Keratinocyte (primary cell): ENCODE measurements at regions not wholly inside any gene's neighbourhood (a gene's known extent, or its start where the extent isn't known, plus 50 kb on each side); places are given as distances from the start of the nearest gene placed in this dataset.
"Not testable (repeated sequence)": the region's sequence is repeated elsewhere in the genome, so short reads cannot be mapped to it uniquely, and the experiment has no call there.

Experiments
- DNase-seq: peaks from one replicate; pipeline ENCODE4 v3.0.0-alpha.2; 2011; ENCODE audit warnings: low read depth, missing footprints, low spot score
- FAIRE-seq: peaks from 2 replicates; lab custom pipeline; 2011; peaks lifted over from hg19 to GRCh38; lab: Jason Lieb, UNC
- H2AFZ ChIP-seq: 2 replicates; pipeline ENCODE4 v1.6.0; 2012; ENCODE audit warnings: low read length, control low read depth, inconsistent platforms; ENCODE audit not compliant: control insufficient read depth
- H3K27ac ChIP-seq: 2 replicates; pipeline ENCODE4 v1.5.1; 2011; ENCODE audit warnings: low read length; ENCODE audit not compliant: control insufficient read depth, insufficient read depth
- H3K27me3 ChIP-seq: 3 replicates; pipeline ENCODE4 v1.6.0; 2011; ENCODE audit warnings: low read length; ENCODE audit not compliant: control insufficient read depth, insufficient read depth; ENCODE audit errors: extremely low read depth
- H3K36me3 ChIP-seq, 2 experiments: 2 replicates in 1 of 2; 3 replicates in 1 of 2; pipeline ENCODE4 v1.5.1; 2011; ENCODE audit warnings: low read length in 2 of 2, mild to moderate bottlenecking in 1 of 2; ENCODE audit not compliant: control insufficient read depth in 2 of 2, insufficient read depth in 2 of 2; ENCODE audit errors: extremely low read depth in 1 of 2
- H3K4me1 ChIP-seq: 3 replicates; pipeline ENCODE4 v1.5.1; 2011; ENCODE audit warnings: low read length; ENCODE audit not compliant: control insufficient read depth, insufficient read depth; ENCODE audit errors: extremely low read depth
- H3K4me2 ChIP-seq: 3 replicates; pipeline ENCODE4 v1.6.0; 2011; ENCODE audit warnings: low read depth, low read length; ENCODE audit not compliant: control insufficient read depth, insufficient read depth; ENCODE audit errors: extremely low read depth
- H3K4me3 ChIP-seq, 3 experiments: fragments of 200-600 bp in 1 of 3; sonication (generic) in 1 of 3; 2 replicates in 2 of 3; 3 replicates in 1 of 3; pipeline ENCODE4 v1.5.1; 2011 to 2016; ENCODE audit warnings: low read length in 3 of 3, mild to moderate bottlenecking in 3 of 3, control low read depth in 2 of 3, inconsistent platforms in 1 of 3, low read depth in 1 of 3, mixed read lengths in 1 of 3, mixed run types in 1 of 3, moderate library complexity in 1 of 3; ENCODE audit not compliant: control insufficient read depth in 2 of 3, insufficient read depth in 2 of 3; ENCODE audit errors: extremely low read depth in 1 of 3
- H3K79me2 ChIP-seq: 2 replicates; pipeline ENCODE4 v1.6.0; 2012; ENCODE audit warnings: low read length; ENCODE audit not compliant: control insufficient read depth, insufficient read depth
- H3K9ac ChIP-seq: 3 replicates; pipeline ENCODE4 v1.6.0; 2011; ENCODE audit warnings: low read length; ENCODE audit not compliant: control insufficient read depth, insufficient read depth; ENCODE audit errors: extremely low read depth
- H3K9me1 ChIP-seq: 3 replicates; pipeline ENCODE4 v1.6.0; 2011; ENCODE audit warnings: low read length; ENCODE audit not compliant: control insufficient read depth, insufficient read depth; ENCODE audit errors: extremely low read depth
- H3K9me3 ChIP-seq: 2 replicates; pipeline ENCODE4 v1.5.1; 2012; ENCODE audit warnings: low read depth, low read length; ENCODE audit not compliant: control insufficient read depth
- H4K20me1 ChIP-seq: 3 replicates; pipeline ENCODE4 v1.6.0; 2011; ENCODE audit warnings: low read length; ENCODE audit not compliant: control insufficient read depth, insufficient read depth; ENCODE audit errors: extremely low read depth
- EZH2 ChIP-seq: IDR thresholded peaks from one replicate; pipeline ENCODE4 v1.6.1; 2012; ENCODE audit warnings: inconsistent platforms, mild to moderate bottlenecking, low read length, moderate library complexity
- dilution Hi-C: fragments of 300-500 bp; cut with MboI; formaldehyde crosslinking; loops from one replicate; pipeline ENCODE4 v1.7.0; 2020; ENCODE audit warnings: low sequenced_read_pairs; ENCODE audit not compliant: extremely low pct_ligation_motif_present
- TF ChIP-seq, protein P1 (sequence below), 3 experiments: IDR thresholded peaks in 1 of 3; conservative IDR thresholded peaks in 1 of 3; optimal IDR thresholded peaks in 1 of 3; 2 replicates in 2 of 3; 3 replicates in 1 of 3; pipeline versions ENCODE3 to v1.5.1; 2011; ENCODE audit warnings: low read length in 3 of 3, mild to moderate bottlenecking in 3 of 3, moderate library complexity in 2 of 3, control low read depth in 1 of 3, inconsistent platforms in 1 of 3; ENCODE audit not compliant: insufficient read depth in 2 of 3; ENCODE audit errors: extremely low read depth in 1 of 3

DNA sequence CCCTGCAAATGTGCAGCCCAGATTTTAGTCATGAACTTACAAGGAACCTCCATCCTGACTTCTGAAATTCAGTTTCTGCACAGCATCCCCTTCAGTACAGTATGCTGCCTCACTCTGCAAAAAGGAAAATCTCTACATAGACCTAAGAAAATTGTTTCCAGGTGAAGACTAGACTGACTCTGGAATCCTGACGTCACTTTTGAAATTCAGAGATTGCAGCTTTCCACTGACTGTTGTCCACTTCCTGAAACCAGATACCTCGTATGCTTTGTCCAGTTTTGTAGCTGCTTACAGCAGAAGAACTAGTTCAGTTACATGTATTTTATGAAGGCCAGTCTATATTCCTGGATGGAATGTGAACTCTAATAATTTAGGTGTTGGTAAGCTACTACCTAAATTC lies 629.3 kb upstream of the ST8SIA4 start:
- H3K27ac ChIP-seq: no peak overlapping the region
- no peaks in the 10 kb centered on the region for H3K4me1 ChIP-seq
- dilution Hi-C loops: no loop called here
- DNase-seq: no peak
- H3K9me3 ChIP-seq: no peaks in the 10 kb centered on the region
- H3K79me2 ChIP-seq: no peaks in the 10 kb centered on the region
- H3K4me3 ChIP-seq: no peak overlapping the region
- TF ChIP-seq EZH2: no peak
- TF ChIP-seq, protein P1, sequence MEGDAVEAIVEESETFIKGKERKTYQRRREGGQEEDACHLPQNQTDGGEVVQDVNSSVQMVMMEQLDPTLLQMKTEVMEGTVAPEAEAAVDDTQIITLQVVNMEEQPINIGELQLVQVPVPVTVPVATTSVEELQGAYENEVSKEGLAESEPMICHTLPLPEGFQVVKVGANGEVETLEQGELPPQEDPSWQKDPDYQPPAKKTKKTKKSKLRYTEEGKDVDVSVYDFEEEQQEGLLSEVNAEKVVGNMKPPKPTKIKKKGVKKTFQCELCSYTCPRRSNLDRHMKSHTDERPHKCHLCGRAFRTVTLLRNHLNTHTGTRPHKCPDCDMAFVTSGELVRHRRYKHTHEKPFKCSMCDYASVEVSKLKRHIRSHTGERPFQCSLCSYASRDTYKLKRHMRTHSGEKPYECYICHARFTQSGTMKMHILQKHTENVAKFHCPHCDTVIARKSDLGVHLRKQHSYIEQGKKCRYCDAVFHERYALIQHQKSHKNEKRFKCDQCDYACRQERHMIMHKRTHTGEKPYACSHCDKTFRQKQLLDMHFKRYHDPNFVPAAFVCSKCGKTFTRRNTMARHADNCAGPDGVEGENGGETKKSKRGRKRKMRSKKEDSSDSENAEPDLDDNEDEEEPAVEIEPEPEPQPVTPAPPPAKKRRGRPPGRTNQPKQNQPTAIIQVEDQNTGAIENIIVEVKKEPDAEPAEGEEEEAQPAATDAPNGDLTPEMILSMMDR (optimal IDR thresholded peaks at IDR 0.05 in 1 of 3, IDR thresholded peaks at IDR 0.05 in 1 of 3, conservative IDR thresholded peaks at IDR 0.05 in 1 of 3; ENCODE audit: extremely low read depth in 1 of 3, insufficient read depth in 2 of 3, low read length in 3 of 3): no peak
- no peaks in the 10 kb centered on the region for H3K9me1 ChIP-seq
- H4K20me1 ChIP-seq: no peaks in the 10 kb centered on the region
- FAIRE-seq: no peak
- H2AFZ ChIP-seq: no peak overlapping the region
- H3K4me2 ChIP-seq: no peak overlapping the region
- H3K36me3 ChIP-seq: no peaks in the 10 kb centered on the region
- no peak overlapping the region for H3K9ac ChIP-seq
- H3K27me3 ChIP-seq: no peaks in the 10 kb centered on the region

DNA sequence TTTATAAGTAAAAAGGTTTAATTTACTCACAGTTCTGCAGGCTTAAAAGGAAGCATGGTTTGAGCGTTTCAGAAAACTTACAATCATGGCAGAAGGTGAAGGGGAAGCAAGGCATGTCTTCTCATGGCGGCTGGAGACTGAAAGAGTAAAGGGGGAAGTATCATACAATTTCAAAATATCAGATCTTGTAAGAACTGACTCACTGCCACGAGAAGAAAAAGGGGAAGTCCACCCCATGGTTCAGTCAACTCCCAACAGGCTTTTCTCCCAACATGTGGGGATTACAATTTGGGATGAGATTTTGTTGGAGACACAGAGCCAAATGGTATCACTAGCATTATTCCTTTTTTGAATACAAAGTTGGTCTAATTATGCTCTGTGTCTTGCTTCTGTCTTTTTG lies 627.9 kb upstream of the ST8SIA4 start:
- H3K36me3 ChIP-seq: no peaks in the 10 kb centered on the region
- FAIRE-seq (no peak), DNase-seq (no peak)
- H3K9me1 ChIP-seq: no peaks in the 10 kb centered on the region
- no peaks in the 10 kb centered on the region for H3K9me3 ChIP-seq
- dilution Hi-C loops: no loop called here
- no peak overlapping the region for H3K9ac ChIP-seq
- no peak overlapping the region for H2AFZ ChIP-seq
- no peak overlapping the region for H3K27ac ChIP-seq
- H3K4me2 ChIP-seq: no peak overlapping the region
- TF ChIP-seq, protein P1 (optimal IDR thresholded peaks at IDR 0.05 in 1 of 3, IDR thresholded peaks at IDR 0.05 in 1 of 3, conservative IDR thresholded peaks at IDR 0.05 in 1 of 3; ENCODE audit: extremely low read depth in 1 of 3, insufficient read depth in 2 of 3, low read length in 3 of 3): no peak
- no peak for TF ChIP-seq EZH2
- H3K4me3 ChIP-seq: no peak overlapping the region
- H3K4me1 ChIP-seq: no peaks in the 10 kb centered on the region
- no peaks in the 10 kb centered on the region for H4K20me1 ChIP-seq
- no peaks in the 10 kb centered on the region for H3K79me2 ChIP-seq
- no peaks in the 10 kb centered on the region for H3K27me3 ChIP-seq

- FAIRE-seq, H3K9me3 ChIP-seq, H3K79me2 ChIP-seq, H2AFZ ChIP-seq, H3K27me3 ChIP-seq, DNase-seq, H3K4me1 ChIP-seq, dilution Hi-C loops, H3K36me3 ChIP-seq, H3K27ac ChIP-seq, H4K20me1 ChIP-seq, H3K9me1 ChIP-seq, H3K9ac ChIP-seq, H3K4me3 ChIP-seq, H3K4me2 ChIP-seq: not testable (repeated sequence)
Observed at GRCh38 chr5:101529094-101529493, 626.0 kb upstream of the ST8SIA4 start.
